HS-27A (cell line): ENCODE measurements at regions not wholly inside any gene's neighbourhood (a gene's known extent, or its start where the extent isn't known, plus 50 kb on each side); places are given as distances from the start of the nearest gene placed in this dataset.

Experiments used
- DNase-seq: peaks from one replicate; pipeline ENCODE4 v3.0.0-alpha.2; 2012; ENCODE audit warnings: low read depth, missing footprints

GRCh38 chr6:9481292-9482029 lies 933.4 kb downstream of the TFAP2A start:
- DNase-seq: no peak

- no peak for DNase-seq
Observed at GRCh38 chr6:9468277-9468676, 946.6 kb downstream of the TFAP2A start.

- DNase-seq: no peak
Observed at GRCh38 chr6:9467741-9468140, 947.1 kb downstream of the TFAP2A start.

GRCh38 chr6:9464583-9464982 lies 950.3 kb downstream of the TFAP2A start:
- DNase-seq: no peak

GRCh38 chr6:9463311-9463710 lies 951.6 kb downstream of the TFAP2A start:
- no peak for DNase-seq

- DNase-seq: no peak
Observed at GRCh38 chr6:9461188-9461587, 953.7 kb downstream of the TFAP2A start.

GRCh38 chr6:9458424-9458823 lies 956.5 kb downstream of the TFAP2A start:
- no peak for DNase-seq

GRCh38 chr6:9455864-9456658 lies 958.8 kb downstream of the TFAP2A start:
- DNase-seq: no peak

- no peak for DNase-seq
Observed at GRCh38 chr6:9439621-9440330, 975.1 kb downstream of the TFAP2A start.

GRCh38 chr6:9437836-9438235 lies 977.0 kb downstream of the TFAP2A start:
- DNase-seq: no peak

- DNase-seq: no peak
Observed at GRCh38 chr6:9435281-9435680, 979.6 kb downstream of the TFAP2A start.

GRCh38 chr6:9431945-9432344 lies 982.9 kb downstream of the TFAP2A start:
- no peak for DNase-seq

- no peak for DNase-seq
Observed at GRCh38 chr6:9428421-9429172, 986.3 kb downstream of the TFAP2A start.

- DNase-seq: no peak
Observed at GRCh38 chr6:9422138-9422537, 986.8 kb upstream of the SLC35B3 start.

GRCh38 chr6:9420316-9421015 lies 985.1 kb upstream of the SLC35B3 start:
- DNase-seq: no peak

- no peak for DNase-seq
Observed at GRCh38 chr6:9417400-9417799, 982.1 kb upstream of the SLC35B3 start.

- DNase-seq: no peak
Observed at GRCh38 chr6:9412951-9413559, 977.7 kb upstream of the SLC35B3 start.

- DNase-seq: no peak
Observed at GRCh38 chr6:9409126-9409525, 973.8 kb upstream of the SLC35B3 start.

- DNase-seq: no peak
Observed at GRCh38 chr6:9408402-9409117, 973.2 kb upstream of the SLC35B3 start.

- DNase-seq: no peak
Observed at GRCh38 chr6:9405825-9406224, 970.5 kb upstream of the SLC35B3 start.
